ENCODE measurements at regions not wholly inside any gene's neighbourhood (a gene's known extent, or its start where the extent isn't known, plus 50 kb on each side); places are given as distances from the start of the nearest gene placed in this dataset.

GRCh38 chr20:41770427-41770826 is 152.2 kb upstream of the CHD6 start:
- Histone ChIP-seq H3K4me3 (ENCODE audit: low read depth in 1 of 2, low read length in 1 of 2) (no peak overlapping the region), H3K4me1 (ENCODE audit: control insufficient read depth in 1 of 2, insufficient read depth in 1 of 2, low read depth in 1 of 2, low read length in 1 of 2) (no peaks in the 10 kb centered on the region), H3K9me3 (no peaks in the 10 kb centered on the region), H3K27me3 (peaks cover 4% of the 10 kb centered on the region), H3K36me3 (no peaks in the 10 kb centered on the region), H3K27ac (no peak overlapping the region)
- TF ChIP-seq CTCF (IDR thresholded peaks at IDR 0.05) = no peak

- Histone ChIP-seq H3K27ac (no peak overlapping the region), H3K4me1 (ENCODE audit: control insufficient read depth in 1 of 2, insufficient read depth in 1 of 2, low read depth in 1 of 2, low read length in 1 of 2) (no peaks in the 10 kb centered on the region), H3K36me3 (no peaks in the 10 kb centered on the region), H3K9me3 (no peaks in the 10 kb centered on the region), H3K4me3 (ENCODE audit: low read depth in 1 of 2, low read length in 1 of 2) (no peak overlapping the region), H3K27me3 (peaks cover 4% of the 10 kb centered on the region)
- TF ChIP-seq CTCF (IDR thresholded peaks at IDR 0.05) = no peak
Observed at GRCh38 chr20:41769592-41770018, 151.4 kb upstream of the CHD6 start.

GRCh38 chr20:41750137-41750536 is 132.0 kb upstream of the CHD6 start:
- Histone ChIP-seq H3K4me1 (ENCODE audit: control insufficient read depth in 1 of 2, insufficient read depth in 1 of 2, low read depth in 1 of 2, low read length in 1 of 2) (no peaks in the 10 kb centered on the region), H3K27ac (no peak overlapping the region), H3K36me3 (no peaks in the 10 kb centered on the region), H3K4me3 (ENCODE audit: low read depth in 1 of 2, low read length in 1 of 2) (no peak overlapping the region), H3K27me3 (no peaks in the 10 kb centered on the region), H3K9me3 (no peaks in the 10 kb centered on the region)
- no peak for TF ChIP-seq CTCF (IDR thresholded peaks at IDR 0.05)

- Histone ChIP-seq H3K27ac (no peak overlapping the region), H3K36me3 (no peaks in the 10 kb centered on the region), H3K4me1 (ENCODE audit: control insufficient read depth in 1 of 2, insufficient read depth in 1 of 2, low read depth in 1 of 2, low read length in 1 of 2) (no peaks in the 10 kb centered on the region), H3K27me3 (no peaks in the 10 kb centered on the region), H3K4me3 (ENCODE audit: low read depth in 1 of 2, low read length in 1 of 2) (no peak overlapping the region), H3K9me3 (no peaks in the 10 kb centered on the region)
- TF ChIP-seq CTCF (IDR thresholded peaks at IDR 0.05) = no peak
Observed at GRCh38 chr20:41748756-41749582, 130.8 kb upstream of the CHD6 start.

GRCh38 chr20:41748051-41748450 is 129.9 kb upstream of the CHD6 start:
- TF ChIP-seq CTCF (IDR thresholded peaks at IDR 0.05) = no peak
- no peak overlapping the region for H3K4me3 ChIP-seq (ENCODE audit: low read depth in 1 of 2, low read length in 1 of 2)
- H3K27me3 ChIP-seq = no peaks in the 10 kb centered on the region
- no peaks in the 10 kb centered on the region for H3K36me3 ChIP-seq
- H3K27ac ChIP-seq = no peak overlapping the region
- no peaks in the 10 kb centered on the region for H3K4me1 ChIP-seq (ENCODE audit: control insufficient read depth in 1 of 2, insufficient read depth in 1 of 2, low read depth in 1 of 2, low read length in 1 of 2)
- no peaks in the 10 kb centered on the region for H3K9me3 ChIP-seq

Measured in neutrophil (primary cell).